DMS153 treated with DMSO at 0.1 percent for 48 hours (cell line): ENCODE measurements at regions not wholly inside any gene's neighbourhood (a gene's known extent, or its start where the extent isn't known, plus 50 kb on each side); places are given as distances from the start of the nearest gene placed in this dataset.
"Not testable (repeated sequence)": the region's sequence is repeated elsewhere in the genome, so short reads cannot be mapped to it uniquely, and the experiment has no call there.

Experiments
- DNase-seq: peaks from one replicate; lab custom pipeline; 2025; ENCODE audit not compliant: unreplicated experiment; lab: John Stamatoyannopoulos, UW

DNA sequence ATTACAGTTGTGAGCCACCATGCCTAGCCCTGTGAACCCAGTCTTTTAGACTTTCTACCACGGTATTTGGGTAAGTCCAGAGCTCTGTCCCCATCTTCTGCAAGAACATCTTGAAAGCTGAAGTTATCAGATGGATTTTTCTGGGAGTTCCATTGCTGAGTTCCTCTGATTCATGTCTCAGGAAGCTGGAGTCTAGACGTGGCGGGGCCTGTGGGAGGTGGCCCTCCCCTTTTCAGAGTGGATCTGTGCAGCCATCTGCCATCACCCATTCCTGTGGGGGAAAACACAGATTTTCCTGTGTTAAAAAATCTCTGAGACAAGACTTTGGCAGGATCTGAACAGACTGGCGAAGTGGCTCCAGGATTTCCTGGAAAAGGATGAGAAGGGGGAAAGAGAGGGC lies 234.3 kb downstream of the NPIPA7 start:
- not testable (repeated sequence) for DNase-seq

DNA sequence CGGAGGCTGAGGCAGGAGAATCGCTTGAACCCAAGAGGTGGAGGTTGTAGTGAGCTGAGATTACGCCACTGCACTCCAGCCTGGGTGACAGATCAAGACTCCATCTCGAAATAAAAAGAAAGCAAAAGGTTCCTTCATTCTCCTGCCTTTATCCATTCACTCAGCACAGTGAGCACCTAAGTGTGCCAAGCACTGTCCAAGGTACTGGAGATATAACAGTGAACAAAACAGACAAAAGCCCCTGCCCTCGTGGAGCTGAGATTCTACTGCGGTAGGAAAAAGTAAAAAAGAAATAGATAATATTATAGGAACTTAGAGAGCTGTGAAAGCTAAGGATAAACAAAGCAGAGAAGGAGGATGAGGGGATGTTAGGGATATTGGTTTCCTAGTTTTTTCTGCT lies 235.5 kb downstream of the NPIPA7 start:
- DNase-seq: not testable (repeated sequence)

DNA sequence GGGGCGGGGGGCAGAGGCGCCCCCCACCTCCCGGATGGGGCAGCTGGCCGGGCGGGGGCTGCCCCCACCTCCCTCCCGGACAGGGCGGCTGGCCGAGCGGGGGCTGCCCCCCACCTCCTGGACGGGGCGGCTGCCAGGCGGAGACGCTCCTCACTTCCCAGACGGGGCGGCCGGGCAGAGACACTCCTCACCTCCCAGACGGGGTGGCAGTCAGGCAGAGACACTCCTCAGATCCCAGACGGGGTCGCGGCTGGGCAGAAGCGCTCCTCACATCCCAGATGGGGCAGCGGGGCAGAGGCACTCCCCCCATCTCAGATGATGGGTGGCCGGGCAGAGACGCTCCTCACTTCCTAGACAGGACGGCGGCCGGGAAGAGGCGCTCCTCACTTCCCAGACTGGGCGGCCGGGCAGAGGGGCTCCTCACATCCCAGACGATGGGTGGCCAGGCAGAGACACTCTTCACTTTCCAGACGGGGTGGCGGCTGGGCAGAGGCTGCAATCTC lies 240.1 kb downstream of the NPIPA7 start:
- not testable (repeated sequence) for DNase-seq

DNA sequence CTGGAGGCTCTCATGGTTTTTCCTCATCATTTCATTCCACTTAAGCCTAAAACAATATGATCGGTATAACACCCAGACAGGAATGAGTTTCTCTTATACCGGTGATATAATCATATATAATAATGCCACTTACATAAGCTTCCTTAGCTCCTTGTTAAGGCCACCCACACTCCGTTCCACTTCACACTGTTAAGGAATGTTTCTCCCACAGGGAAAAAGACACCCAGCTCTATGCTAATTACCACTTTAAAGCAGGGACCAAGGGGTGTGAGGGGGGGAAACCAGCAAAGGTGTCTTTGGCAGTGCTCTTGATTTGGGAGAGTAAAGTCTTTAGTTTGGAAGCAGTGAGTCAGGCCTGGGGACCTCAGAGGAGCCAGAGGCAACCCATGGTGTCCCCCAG lies 245.4 kb downstream of the NPIPA7 start:
- not testable (repeated sequence) for DNase-seq

DNA sequence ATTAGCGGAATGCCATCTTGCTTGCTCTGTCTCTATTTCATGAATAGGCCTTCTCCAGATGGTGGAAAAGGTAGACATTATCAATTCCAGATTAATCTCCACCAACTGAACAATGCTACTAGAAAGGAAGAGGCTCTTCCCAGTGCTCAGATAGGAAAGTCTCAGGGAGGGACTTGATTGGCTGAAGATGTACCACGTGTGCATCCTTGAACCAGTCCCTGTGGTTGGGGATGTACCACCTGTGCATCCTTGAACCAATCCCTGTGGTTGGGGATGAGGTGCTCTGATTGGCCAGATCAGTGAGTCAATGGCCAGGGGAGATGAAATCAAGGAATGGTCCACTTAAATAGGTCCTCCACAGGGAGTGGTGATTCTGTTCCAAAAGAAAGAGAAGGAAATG lies 246.2 kb downstream of the NPIPA7 start:
- DNase-seq: not testable (repeated sequence)

DNA sequence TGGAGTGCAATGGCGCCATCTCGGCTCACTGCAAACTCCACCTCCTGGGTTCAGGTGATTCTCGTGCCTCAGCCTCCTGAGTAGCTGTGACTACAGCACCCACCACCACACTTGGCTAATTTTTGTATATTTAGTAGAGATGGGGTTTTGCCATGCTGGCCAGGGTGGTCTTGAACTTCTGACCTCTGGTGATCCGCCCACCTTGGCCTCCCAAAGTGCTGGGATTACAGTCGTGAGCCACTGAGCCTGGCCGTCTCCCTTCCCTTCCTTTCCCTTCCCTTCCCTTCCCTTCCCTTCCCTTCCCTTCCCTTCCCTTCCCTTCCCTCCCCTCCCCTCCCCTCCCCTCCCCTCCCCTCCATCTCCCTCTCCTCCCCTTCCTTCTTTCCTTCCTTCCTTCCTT lies 248.9 kb downstream of the NPIPA7 start:
- DNase-seq: not testable (repeated sequence)

DNA sequence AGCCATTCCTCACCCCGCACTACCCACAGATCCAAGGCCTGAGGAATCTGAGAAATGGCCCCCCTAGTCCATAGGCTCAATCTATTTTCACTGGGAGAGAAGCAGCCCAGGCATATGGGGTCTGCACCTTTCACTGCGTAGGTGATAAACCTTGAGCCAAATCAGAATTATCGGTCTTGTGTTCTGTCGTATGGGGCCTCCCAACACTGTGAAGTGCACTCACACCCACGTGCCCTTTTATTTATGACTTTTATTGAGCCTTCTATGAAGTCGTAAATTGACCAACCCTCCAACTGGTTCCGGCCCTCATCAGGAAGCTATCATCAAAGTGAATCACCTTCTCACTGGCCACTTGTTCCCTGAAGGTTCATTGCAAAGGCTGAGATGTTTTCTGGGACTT lies 259.3 kb downstream of the NPIPA7 start:
- not testable (repeated sequence) for DNase-seq

DNA sequence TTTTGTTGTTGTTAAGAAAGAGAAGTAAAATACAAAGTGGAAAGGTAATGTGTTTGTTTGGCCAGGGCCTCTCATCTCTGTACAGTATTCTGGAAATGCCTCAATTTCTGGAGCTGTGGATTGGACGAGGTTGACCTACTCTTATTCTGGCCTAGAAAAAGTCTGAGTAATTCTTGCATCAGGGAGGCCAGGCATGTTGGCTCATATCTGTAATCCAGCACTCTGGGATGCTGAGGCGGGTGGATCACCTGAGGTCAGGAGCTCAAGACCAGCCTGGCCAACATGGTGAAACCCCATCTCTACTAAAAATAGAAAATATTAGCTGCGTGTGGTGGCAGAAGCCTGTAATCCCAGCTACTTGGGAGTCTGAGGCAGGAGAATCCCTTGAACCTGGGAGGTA lies 259.8 kb downstream of the NPIPA7 start:
- DNase-seq: not testable (repeated sequence)

DNA sequence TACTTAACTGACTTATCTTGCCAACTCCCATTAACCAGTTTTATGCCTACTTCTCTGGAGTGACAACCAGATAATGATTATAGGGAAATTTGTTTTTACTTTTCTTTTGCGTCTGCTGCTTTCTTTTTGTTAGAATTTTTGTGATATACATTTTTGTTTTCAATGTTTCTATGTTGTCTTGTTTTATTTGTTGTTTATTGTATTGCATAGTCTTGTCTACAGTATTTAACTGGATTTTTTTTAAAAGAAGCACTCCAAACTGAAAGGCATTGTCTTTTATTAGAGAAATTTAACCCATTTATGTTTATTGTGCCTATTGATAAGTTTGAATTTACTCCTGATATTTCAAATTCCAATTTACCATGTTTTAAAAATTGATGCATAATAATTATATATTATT lies 264.9 kb downstream of the NPIPA7 start:
- not testable (repeated sequence) for DNase-seq

DNA sequence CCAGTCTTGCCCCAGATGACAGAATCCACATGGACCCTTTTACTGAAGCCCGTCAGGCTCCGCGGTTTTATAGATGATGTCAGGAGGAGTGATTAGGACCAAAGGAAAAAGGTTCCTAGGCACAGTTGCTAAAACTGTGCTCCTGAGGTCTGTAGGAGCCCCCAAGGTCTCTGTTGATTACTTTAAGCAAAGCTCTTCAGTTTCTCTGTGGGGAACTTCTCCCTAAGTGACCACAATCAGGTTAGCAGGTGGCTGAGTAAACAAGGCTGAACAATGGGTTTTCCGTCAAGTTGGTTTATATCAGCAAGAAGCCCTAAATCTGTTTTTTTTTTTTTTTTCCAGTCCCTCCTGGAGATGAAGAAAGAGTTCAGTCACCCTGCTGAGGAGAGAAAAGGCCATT lies 269.1 kb downstream of the NPIPA7 start:
- not testable (repeated sequence) for DNase-seq

DNA sequence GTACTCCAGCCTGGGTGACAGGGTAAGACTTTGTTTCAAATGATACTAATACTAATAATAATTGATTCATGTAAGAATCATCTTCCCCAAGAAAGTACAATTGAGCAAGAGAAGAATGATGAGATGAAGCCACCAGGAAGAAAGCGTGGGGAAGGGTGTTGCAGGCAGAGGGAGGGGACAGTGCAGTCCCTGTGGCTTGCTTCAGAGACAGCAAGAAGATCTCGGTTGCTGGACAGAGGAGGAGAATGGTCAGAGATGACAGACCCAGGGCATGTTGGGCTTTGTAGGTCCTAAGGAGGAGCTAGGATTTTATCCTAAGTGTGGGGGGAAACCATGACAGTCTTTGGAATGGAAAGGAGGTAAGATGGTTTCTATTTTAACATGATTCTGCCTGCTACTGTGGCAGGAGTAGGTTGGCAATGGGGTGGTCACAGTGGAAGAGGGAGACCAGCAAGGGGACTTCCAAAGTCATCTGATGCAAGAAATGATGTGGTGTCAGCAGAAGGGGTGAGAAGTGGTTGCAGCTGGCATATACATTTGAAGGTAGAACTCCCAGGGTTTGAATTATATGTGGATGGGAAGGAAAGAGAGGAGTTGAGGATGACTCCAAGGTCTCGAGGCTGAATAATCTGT lies 293.4 kb downstream of the NPIPA7 start:
- not testable (repeated sequence) for DNase-seq

DNA sequence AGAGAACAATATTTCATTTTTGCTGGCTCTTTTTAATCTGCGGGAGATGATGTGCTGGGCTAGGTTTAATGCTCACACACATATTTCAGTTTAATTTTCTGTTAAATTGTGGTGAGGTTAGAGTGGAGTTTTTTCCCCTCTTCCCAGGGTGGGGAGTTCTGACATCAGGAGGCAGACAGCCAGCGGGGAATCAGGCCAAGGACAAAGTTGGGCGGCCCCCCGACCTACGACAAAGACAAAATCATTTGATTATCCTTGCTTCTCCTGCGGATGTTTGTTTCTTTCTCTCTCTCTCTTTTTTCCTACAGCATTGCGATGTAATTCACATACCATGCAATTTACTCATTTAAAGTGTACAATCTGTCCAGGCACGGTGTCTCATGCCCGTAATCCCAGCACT lies 295.9 kb downstream of the NPIPA7 start:
- not testable (repeated sequence) for DNase-seq

DNA sequence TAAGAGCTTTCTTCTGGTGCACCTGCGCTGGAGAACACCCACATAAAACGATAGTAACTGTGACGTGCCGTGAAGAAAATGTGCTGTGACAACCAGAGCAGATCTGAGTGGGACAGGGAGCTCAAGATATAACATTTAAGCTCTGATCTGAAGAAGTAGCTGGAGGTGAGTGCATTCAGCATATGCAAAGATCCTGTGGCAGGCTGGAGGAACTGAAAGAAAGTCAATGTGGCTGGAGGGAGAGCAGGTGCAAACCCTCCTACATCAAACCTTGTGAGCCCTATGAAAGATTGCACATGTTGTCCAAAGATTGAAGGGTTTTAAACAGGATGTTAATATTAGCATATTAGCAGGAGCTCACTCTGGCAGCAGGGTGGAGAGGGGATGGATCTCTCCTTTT lies 342.9 kb downstream of the NPIPA7 start:
- DNase-seq: not testable (repeated sequence)

DNA sequence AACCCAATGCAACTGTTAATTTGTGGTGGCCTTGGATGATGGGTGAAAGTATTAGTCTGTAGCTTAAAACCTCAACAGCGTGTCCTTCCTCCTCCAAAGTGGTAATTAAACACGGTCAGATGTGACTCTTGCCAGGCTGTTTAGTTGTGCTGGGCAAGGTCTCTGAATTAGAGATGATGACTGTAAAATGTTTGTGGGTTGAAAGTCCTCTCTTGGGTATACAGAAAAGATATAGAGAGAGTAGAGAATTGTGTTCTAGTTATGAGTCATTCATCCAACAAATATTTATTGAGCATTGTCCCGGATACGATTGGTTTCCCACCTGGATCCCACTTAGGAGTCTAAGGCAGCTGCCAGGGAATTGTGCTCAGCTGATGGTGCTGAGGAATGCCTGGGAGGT lies 343.7 kb downstream of the NPIPA7 start:
- not testable (repeated sequence) for DNase-seq

DNA sequence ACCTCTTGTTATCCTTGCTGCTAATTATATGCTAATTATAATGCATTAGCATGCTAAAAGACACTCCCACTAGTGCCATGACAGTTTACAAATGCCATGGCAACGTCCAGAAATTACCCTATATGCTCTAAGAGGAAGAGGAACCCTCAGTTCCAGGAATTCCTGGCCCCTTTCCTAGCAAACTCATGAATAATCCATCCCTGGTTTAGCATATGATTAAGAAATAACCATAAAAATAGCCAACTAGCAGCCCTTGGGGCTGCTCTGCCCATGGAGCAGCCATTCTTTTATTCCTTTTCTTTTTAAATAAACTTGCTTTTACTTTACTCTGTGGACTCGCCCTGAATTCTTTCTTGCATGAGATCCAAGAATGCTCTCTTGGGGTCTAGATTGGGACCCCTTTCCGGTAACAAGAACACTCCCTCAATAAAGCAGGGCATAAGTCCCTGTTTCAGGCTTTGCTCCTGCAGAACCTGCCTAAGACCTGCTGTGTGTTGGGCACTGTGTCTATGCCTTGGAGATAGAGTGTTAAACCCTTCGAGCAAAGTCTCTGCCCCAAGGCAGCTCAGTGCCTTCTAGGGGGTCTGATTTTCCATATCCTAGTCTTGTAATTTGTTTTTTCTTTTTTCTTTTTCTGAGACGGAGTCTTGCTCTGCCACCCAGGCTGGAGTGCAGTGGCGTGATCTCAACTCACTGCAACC lies 345.0 kb downstream of the NPIPA7 start:
- DNase-seq: not testable (repeated sequence)

DNA sequence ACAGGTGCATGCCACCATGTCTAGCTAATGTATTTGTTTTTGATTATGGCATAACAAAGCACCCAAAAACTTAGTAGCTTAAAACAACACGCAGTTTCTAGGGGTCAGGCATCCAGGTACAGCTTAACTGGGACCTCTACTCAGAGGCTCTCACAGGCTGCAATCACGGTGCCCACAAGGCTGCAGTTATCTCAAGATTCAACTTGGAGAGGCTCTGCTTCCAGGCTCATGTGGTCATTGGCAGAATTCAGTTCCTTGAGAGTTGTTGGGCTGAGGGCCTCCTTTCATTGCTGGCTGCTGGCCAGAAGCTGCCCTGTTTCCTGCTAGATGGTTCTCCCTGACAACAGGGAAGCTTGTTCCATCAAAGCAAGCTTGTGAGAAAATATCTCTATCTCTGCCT lies 348.1 kb downstream of the NPIPA7 start:
- DNase-seq: not testable (repeated sequence)

DNA sequence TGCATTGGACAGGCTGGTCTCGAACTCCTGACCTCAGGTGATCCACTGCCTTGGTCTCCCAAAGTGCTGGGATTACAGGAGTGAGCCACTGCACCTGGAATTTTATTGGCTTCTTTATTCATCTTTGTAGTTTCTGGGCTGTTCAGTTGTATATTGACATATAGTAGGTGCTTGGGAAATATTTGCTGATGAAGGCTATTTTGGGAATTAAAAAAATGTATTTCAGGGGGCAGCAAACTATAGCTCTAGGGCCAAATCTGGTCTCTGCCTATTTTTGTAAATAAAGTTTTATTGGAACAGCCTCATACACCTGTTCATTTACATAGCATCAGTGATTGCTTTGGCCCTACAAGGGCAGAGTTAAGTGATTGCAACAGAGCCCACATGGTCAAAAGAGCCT lies 363.6 kb downstream of the NPIPA7 start:
- DNase-seq: not testable (repeated sequence)

DNA sequence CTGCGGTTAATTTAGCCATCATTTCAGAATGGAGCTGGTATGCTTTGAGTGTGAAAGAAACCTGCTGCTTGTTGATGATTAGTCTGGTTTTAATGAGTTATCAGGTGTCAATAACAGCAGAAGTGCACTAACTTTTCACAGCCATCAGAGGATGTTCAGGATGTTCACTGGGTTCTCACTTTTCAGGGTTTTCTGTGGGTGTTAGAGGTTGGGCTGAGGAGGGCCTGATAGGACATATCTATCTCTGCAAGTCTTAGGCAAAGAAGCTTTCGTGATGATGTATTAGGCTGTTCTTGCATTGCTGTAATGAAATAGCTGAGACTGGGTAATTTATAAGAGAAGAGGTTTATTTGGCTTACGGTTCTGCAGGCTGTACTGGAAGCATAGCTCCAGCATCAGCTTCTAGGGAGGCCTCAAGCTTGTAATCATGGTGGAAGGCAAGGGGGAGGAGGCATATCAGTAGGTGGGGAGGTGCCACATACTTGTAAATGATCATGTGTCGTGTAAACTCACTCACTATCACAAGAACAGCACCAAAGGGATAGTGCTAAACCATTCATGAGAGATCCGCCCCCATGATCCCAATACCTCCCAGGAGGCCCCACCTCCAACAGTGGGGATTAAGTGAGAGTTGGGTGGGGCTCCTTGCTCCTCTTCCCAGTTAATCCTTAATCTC lies 376.2 kb downstream of the NPIPA7 start:
- not testable (repeated sequence) for DNase-seq

DNA sequence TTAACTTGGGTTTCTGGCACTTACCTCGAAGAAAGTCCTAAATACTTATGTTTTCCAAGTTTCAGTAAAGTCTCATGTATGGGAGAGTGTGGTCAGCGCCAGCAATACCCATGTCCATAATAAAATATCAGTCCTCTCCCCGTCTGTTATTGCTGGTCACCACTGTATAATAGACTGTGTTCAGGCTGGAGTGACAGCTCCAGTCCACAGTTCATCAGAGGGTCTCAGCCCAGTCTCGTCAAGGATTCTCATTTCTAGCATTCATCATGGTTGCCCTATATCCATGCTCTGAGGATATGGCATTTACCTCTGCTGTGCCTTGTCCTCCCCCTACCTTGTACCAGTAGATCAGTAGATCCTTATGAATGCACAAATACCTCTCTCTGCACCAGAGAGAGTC lies 384.5 kb downstream of the NPIPA7 start:
- no peak for DNase-seq

DNA sequence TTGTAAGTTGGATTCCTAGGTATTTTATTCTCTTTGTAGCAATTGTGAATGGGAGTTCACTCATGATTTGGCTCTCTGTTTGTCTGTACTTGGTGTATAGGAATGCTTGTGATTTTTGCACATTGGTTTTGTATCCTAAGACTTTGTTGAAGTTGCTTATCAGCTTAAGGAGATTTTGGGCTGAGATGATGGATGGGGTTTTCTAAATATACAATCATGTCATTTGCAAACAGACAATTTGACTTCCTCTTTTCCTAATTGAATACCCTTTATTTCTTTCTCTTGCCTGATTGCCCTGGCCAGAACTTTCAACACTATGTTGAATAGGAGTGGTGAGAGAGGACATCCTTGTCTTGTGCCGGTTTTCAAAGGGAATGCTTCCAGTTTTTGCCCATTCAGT lies 391.8 kb downstream of the NPIPA7 start:
- not testable (repeated sequence) for DNase-seq

DNA sequence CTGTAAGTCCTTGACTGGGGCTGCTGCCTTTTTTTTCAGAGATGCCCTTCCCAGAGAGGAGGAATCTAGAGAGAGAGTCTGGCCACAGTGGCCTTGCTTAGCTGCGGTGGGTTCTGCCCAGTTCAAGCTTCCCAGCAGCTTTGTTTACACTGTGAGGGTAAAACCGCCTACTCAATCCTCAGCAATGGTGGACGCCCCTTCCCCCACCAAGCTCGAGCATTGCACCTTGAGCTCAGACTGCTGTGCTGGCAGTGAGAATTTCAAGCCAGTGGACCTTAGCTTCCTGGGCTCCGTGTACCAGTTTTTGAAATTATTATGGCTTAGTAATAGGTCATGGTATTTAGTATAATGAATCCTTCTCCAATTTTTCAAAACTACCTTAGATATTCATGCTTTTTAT lies 395.4 kb downstream of the NPIPA7 start:
- DNase-seq: no peak

DNA sequence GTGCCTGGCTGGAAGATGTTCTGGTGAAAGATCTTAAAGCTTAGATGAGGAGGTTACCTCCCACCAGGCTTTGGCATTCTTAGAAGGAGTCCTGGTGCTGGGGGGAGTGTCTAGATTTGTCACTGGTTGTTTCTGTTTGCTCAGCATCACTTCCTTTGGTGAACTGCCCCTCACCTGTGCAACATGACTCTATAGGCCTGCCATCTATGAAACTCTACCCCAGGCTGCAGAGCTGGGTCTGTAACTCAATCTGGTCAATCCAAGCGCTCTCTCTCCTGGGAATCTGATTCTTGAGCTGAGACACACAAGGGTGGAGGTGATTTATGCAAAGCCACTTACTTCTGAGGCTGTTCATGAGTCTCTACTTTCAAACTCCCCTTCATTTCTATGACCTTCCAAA lies 399.4 kb downstream of the NPIPA7 start:
- no peak for DNase-seq
